ENCODE measurements at regions not wholly inside any gene's neighbourhood (a gene's known extent, or its start where the extent isn't known, plus 50 kb on each side); places are given as distances from the start of the nearest gene placed in this dataset.
"Not testable (repeated sequence)": the region's sequence is repeated elsewhere in the genome, so short reads cannot be mapped to it uniquely, and the experiment has no call there.

DNA sequence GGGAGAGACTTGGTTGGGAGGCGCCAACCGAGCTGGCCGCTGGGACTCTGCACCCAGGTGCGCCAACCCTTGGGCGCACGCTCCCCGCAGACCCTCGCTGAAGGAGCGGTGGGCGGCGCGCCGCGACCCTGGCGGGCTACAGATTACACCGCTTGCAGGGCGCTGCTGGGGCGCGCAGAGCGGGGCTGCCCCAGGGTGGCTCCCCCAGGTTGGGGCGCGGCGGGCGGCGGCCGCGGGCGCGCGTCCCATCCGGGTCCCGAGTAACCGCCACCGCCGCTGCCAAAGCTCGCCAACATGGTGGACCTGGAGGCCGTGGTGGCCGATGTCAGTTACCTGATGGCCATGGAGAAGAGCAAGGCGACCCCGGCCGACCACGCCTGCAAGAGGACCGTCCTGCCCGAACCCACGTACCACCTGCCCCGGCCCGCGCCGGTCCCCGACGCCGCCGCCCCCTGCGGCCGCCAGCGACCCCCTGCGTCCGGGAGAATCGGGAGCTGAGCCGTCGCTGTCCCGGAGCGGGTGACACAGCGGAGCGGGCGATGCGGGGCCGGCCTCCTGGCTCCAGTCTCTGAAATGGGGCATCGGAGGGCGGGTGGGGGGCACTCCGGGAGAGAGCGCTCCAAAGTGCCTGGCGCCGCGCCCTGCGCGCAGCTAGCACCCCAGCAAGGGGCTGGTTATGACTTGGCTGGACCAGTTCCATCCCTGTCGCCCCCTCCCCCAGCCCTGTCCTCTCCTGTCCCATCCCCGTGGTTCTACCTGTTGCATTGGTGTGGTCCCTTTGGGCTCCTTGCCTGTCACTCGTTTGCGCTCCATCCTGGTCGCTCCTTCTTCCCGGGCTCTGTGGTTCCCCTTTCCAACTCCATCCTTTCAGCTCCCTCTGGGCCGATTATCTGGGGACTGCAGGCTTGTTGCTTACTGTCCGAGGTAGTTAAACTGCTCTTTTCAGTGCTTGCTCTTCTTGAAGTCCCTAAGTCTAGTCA, 143.3 kb upstream of the GRK3 start:
- DNase-seq: no peak

DNA sequence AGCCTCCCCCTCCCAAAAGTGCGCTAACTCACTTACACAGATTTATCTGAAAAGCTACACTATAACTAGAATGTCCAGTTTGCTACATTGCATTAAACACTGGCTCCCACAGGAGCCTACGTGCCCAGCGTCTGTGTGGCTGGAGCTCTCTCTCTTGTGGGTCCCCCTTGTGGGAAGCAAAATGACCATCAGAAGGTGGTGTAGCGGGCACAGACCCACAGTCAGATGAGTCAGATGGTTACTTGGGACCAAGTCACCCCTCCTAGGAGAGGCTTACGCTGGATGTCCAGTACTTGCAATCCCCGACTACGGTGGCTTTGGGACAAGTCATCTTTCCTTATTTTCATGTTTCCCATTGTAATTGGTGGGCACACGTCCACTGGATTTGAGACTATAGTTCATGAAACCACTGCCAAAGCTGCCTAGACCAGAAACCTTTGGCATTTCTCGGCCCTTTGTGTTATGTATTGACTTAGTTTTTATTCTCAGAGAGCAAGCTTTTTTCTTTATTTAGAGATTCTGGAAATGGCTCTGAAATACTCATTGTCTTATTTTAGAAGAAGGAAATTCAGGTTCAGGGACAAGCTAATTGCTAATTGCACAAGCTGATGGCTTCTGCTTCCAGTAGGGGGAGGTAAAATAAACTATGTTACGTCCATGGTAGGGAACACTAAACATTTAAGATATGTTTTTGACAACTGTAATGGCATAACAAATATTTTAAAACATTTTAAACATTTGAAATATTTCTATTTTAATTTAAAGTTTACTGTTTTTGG, 137.8 kb upstream of the GRK3 start:
- not testable (repeated sequence) for DNase-seq

DNA sequence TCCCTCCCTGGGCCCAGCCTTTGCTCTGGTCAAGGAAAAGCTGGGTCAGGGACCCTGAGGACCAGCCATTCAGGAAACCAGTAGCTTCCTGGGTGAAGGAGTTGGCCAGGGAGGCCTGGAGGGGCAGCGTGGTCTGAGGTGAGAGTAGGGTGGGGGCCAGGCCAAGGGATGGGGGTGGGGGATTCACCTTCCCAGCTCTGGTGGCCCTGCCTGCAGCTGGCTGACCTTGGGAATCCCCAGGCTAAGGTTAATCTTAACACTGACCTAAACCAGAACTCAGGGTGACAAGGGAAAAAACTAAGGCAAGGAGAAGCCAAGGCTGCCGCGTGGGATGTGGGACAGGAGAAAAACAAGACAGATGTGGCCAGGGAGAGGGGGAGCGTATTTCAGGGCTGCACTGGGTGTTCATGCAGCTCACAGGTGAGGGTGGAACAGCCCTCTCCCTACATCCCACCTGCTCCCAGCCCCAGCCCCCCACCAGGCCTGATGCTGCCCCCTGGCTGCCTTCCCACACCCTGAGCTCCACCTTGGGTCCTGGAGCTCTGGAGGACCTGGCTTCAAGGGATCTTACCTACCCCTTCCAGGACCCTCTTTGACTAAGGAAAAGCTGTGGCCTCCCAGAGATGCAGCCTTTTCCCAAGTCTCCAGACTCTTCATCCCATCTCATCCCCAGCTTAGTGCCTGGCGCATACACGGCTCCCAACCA, 132.7 kb upstream of the GRK3 start:
- not testable (repeated sequence) for DNase-seq

DNA sequence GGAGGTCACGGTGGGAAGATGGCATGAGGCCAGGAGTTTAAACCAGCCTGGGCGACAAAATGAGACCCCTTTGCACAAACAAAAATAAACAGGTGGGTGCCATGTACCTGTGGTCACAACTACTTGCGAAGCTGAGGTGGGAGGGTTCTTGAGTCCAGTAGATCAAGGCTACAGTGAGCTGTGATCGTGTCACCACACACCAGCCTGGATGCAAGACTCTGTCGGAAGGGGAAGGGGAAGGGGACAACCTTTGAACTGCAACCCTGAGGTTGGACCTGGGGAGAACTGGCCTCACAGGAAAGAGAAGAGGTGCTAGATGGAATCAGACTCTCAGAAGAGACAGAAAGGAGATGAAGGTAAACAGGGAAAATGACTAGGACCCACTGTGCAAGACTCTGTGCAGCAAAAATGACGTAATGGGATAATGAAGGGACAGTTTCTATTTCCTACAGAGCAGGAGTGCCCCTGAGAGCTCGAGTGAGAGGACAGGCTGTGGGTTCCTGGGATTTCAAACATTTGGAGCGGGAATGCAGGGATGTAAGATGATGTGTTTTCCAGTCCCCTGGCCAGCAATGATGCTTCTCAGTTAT, 131.0 kb upstream of the GRK3 start:
- not testable (repeated sequence) for DNase-seq

DNA sequence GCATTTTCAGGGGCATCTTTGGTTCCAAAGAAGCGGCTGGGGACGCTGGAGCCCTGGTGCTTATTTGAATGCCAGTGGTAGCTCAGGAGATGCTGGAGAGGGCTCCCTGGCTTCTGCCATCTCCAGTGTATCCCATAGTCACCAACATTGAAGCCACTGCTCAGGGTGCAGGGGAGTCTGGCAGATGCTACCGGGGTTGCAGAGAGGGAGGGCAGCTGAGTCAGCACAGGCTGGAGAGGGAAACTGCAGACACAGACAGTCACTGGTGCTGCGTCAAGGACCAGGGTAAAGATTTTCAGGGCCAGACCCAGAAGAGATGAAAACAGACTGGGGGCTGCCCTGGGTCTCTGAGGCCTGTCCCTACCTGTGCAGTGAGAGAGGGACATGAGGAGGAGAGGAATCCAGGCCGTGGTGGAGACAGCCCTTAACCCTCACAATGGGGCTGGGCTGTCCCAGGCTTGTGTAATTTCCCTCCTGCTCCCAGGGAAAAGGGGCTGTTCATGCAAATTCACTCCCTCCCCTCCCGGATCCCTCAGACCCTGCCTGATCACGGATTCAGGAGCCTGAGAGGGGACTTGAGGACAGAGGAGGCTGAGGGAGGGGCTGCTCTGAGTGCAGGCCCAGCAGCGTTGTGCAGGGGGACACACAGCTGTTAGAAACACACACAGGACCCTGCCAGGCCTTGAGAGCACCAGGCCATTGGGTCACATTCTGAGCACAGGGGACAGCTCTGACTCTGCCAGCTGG, 126.9 kb upstream of the GRK3 start:
- DNase-seq: no peak

DNA sequence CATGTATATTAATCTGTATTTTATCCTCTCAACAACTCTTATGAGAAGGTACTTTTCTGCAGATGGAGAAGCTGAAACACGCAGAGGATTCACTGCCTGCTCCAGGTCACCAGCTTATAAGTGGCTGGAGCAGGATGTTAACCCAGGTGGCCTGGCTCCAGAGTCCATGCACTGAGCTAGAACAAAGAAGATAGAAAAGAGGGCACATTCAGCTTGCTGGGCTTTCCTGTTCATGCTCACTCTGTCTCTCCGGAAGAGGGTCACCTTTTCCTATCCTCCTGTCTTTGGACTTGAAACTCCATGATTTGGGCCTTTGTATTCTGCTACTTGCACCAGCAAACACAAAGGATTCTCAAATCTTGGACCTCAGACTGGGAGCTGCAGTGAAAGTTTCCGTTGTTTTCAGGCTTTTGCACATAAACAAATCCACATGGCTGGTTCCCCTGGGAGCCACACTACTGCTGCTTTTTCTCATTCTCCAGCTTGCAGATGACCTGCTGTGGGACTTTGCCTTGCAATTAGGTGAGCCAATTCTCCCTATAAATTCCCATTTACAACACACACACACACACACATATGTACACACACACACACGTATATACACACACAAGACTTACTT, 117.3 kb upstream of the GRK3 start:
- DNase-seq: no peak

DNA sequence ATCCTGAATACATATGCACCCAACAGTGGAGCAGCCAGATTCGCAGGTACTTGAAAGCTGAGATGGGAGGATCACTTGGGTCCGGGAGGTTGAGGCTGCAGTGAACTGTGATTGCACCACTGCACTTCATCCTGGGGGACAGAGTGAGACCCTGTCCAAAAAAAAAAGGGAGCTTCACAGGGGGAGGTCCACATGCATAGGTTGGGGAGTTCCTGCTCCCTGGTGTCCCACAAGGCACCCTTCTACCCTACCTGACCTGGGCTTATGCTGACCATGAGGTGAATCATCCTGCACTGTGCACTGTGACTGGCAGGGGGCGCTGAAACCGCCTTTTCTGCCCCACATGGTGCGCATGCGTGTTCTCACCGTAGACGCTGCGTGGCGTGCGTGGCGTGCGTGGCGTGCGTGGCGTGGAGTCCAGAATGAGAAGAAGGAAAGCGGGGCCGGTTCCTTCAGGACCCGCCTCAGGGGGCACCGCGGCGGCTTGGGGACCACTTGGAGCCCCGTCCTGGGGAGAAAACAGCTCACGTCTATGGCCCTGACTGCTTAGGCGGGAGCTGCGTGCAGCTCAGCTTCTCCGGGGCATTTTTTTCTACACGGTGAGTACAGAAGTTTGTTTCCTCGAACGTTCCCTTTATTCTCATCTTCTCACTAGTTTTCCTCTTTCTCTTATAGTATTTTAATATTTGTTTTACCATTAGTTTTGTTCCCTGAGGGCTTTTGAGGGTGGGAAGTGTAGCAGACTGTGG, 116.6 kb upstream of the GRK3 start:
- peak; percentile 65 for DNase-seq

DNA sequence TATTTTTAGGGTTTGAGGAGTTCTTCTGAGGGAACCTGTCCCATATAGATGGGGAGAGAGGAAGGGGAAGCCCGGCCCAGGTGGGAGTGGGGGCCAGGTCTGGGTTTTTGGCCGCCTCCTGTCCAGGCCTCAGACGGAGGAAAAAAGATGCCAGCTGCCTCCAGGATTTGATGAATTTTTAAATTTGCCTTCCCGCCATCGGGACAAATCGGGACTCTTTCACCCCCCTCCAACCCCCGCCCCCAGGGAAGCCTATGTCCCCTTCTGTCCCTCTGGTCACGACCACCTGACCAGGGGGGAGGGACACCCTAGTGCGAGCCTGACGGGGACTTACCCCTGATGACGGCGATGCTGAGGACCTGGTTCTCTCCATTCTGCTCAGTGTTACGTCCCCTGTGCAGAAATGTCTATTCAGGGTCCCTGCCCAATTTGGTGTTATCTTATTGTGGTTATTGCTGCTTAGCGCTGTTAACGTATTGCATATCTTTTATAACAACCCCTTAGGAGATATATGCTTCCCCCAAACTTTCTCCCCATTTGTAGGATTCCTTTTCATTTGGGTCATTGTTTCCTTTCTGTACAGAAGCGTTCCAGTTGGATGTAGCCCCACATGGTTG, 115.9 kb upstream of the GRK3 start:
- DNase-seq: no peak

DNA sequence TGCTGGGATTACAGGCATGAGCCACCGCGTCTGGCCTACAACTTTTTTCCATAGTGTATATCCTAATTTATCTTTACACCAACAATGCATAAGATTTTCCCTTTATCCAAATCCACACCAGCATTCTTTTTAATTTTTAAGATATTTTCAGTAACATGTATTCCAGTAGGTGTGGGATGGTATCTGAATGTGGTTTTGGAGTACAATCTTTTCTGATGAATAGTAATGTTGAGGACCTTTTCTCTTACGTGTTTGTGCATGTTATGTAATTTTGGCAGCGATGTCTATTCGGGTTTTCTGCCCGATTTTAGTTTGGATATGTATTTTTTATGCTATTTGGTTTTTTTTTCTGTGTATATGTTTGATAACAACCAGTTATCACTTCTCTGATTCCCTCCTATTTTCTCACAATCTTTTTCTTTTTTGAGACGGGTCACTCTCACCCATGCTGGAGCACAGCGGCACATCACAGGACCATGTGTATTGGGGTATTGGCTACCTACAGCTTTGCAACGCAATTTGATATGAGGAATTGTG, 114.6 kb upstream of the GRK3 start:
- DNase-seq: no peak

DNA sequence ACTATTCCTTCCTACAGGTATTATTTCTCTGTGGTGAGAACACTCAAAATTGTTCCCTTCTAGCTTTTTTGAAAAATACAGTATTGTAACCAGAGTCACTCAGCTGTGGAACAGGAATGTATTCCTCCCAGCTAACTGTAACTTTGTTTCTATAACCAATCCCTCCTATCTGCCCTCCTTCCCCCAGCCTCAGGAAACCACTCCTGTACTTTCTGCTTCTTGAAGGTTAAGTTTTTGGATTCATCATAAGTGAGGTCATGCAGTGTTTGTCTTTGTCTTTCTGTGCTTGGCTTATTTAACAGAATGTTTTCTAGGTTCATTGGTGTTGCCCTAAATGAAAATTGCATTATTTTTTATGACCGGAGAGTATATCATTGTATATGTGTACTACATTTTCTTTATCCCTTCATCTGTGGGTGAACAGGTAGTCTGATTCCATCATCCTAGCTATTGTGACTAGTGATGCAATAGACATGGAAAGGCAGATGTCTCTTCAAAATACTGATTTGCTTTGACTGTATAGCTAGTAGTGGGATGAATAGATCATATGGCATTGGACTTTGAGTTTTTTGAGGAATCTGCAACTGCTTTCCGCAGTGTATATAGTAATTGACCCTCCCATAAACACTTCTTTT, 112.9 kb upstream of the GRK3 start:
- no peak for DNase-seq

DNA sequence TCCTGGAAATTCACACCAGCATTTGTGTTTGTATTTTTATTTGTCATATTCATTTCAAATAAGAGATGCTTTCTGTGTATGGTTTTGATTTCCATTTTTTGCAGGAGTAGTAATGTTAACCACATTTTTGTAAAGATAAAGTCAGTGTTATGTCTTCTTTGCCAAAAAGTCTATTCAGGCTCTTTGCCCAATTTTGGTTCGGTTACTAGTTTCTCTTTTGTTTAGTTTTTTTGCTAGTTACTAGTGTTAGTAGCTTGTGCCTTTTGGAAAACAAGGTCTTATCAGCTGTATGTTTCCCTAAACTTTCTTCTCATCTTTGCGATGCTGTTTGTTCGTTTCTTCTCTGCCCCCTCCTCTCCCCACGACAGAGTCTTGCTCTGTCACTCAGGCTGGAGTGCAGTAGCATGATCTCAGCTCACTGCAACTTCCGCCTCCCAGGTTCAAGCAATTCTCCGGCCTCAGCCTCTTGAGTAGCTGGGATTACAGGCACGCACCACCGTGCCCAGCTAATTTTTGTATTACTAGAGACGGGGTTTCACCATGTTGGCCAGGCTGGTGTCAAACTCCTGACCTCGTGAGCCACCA, 112.3 kb upstream of the GRK3 start:
- no peak for DNase-seq

DNA sequence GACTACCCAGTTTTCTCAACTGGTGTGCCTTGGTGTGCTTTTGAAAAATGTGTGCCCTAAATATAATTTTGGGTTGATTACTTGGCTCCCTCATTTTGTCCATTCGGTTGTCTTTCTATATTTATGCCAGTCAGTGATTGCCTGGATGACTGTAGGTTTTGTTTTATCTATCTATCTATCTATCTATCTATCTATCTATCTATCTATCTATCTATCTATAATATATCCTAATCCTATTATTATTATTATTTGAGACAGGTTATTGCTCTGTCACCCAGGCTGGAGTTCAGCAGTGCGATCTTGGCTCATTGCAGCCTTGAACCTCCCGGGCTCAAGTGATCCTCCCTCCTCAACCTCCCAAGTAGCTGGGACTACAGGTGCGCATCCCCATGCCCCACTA, 111.4 kb upstream of the GRK3 start:
- DNase-seq: no peak

DNA sequence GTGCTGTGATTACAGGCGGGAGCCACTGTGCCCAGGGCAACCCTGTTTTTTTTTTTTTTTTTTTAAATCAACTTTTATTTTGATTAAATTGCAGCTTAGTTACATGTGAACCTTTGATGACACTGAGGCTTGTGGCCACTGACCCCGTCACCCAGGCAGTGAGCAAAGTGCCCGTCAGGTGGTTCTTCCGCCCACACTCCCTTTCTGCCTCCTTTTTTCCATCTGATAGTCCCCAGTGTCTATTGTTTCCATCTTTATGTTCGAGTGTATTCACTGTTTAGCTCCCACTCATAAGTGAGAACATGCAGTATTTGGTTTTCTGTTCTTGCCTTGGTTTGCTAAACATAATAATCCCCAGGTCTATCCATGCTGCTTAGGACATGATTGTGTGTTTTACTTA, 110.9 kb upstream of the GRK3 start:
- DNase-seq: no peak

DNA sequence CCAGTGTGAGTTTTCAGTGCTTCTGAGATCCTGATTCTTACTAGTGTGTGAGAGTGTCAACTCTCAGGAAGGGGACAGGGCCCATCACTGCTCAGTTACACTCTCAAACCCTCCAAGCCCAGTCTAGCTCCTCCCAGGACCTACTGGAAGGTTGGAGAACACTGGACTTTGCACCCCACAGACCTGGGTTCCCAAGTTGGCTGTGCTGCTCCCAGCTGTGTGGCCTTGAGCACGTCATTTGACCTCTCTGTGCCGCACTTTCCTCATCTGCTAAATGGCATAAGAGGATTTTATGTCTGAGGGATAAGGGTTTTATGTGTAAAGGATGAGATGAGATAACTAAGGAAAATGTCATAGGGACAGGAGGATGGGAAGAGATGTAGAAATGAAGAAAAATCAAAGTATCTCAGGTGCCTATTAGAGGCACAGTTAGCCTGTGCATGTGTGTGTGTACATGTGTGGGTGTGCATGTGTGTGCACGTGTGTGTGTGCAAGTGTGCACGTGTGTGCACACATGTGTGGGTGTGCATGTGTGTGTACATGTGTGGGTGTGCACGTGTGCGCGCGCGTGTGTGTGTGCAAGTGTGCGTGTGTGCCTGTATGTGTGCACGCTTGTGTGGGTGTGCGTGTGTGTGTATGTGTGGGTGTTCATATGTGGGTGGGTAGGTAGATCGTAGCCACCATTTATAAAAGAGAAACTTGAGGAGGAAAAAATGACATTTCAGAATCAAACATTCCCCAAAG, 108.0 kb upstream of the GRK3 start:
- DNase-seq: not testable (repeated sequence)

DNA sequence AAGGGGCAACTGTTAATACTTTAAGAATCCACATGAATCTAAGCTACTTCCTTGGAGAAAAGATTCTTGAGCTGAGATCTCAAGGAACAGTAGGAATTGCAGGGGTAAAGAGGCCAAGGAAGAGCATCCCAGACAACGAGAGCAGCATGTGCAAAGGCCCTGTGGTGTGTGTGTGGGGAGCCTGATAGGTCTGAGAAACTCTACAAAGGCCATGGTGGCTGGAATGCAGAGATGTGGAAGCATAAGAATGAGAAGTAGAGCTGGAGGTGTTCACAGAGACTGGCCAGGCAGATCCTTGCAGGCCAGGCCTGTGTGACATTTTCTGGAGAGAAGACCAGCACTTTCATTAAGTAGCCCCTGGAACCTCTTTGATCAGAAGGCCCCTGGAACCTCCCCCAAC, 105.8 kb upstream of the GRK3 start:
- not testable (repeated sequence) for DNase-seq

DNA sequence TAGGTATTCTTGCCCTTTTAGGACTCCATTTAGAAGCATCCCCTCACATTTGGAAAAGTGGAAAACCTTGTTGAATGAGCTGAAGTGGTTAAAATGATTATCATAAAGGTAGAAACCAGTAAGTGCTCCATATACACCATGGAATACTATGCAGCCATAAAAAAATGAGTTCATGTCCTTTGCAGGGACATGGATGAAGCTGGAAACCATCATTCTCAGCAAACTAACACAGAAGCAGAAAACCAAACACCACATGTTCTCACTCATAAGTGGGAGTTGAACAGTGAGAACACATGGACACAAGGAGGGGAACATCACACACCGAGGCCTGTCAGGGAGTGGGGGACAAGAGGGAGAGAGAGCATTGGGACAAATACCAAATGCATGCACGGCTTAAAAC, 103.8 kb upstream of the GRK3 start:
- DNase-seq: not testable (repeated sequence)

DNA sequence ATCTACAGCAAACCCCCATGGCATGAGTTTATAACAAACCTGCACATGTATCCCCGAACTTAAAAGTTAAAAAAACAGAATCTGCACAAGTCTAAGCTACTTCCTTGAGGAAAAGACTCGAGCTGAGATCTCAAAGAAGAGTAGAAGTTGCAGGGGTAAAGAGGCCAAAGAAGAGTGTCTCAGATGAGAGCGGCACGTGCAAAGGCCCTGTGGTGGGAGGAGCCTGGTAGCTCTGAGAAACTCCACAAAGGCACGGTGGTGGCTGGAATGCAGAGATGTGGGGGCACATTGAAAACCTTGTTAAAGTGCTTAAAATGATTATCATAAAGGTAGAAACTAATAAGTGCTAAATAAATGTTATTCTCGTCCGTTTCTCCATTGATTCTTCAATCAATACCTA, 103.2 kb upstream of the GRK3 start:
- DNase-seq: no peak
